T1000 (cell line): ENCODE measurements at regions not wholly inside any gene's neighbourhood (a gene's known extent, or its start where the extent isn't known, plus 50 kb on each side); places are given as distances from the start of the nearest gene placed in this dataset.
"Not testable (repeated sequence)": the region's sequence is repeated elsewhere in the genome, so short reads cannot be mapped to it uniquely, and the experiment has no call there.

Source experiments
- DNase-seq: peaks from one replicate; lab custom pipeline; 2025; ENCODE audit warnings: mixed read lengths; lab: John Stamatoyannopoulos, UW

- DNase-seq, result no peak
These were observed 766.9 kb upstream of the ADGRL4 start for GRCh38 chr1:79773385-79773784.

GRCh38 chr1:79762461-79762860, 755.9 kb upstream of the ADGRL4 start:
- DNase-seq, result no peak

GRCh38 chr1:79760531-79760930, 754.0 kb upstream of the ADGRL4 start:
- no peak for DNase-seq

GRCh38 chr1:79749607-79750006, 743.1 kb upstream of the ADGRL4 start:
- DNase-seq, result no peak

GRCh38 chr1:79745929-79746328, 739.4 kb upstream of the ADGRL4 start:
- no peak for DNase-seq

GRCh38 chr1:79744746-79745145, 738.2 kb upstream of the ADGRL4 start:
- DNase-seq, result no peak

- no peak for DNase-seq
These were observed 735.3 kb upstream of the ADGRL4 start for GRCh38 chr1:79741720-79742421.

- no peak for DNase-seq
These were observed 731.6 kb upstream of the ADGRL4 start for GRCh38 chr1:79738101-79738500.

- no peak for DNase-seq
These were observed 730.7 kb upstream of the ADGRL4 start for GRCh38 chr1:79737193-79737592.

- DNase-seq, result no peak
These were observed 726.4 kb upstream of the ADGRL4 start for GRCh38 chr1:79732950-79733349.

GRCh38 chr1:79726911-79727310, 720.4 kb upstream of the ADGRL4 start:
- no peak for DNase-seq

- no peak for DNase-seq
These were observed 719.8 kb upstream of the ADGRL4 start for GRCh38 chr1:79726321-79726720.

- DNase-seq, result no peak
These were observed 709.9 kb upstream of the ADGRL4 start for GRCh38 chr1:79716447-79716846.

- DNase-seq, result no peak
These were observed 708.1 kb upstream of the ADGRL4 start for GRCh38 chr1:79714664-79715063.

- DNase-seq, result no peak
These were observed 704.5 kb upstream of the ADGRL4 start for GRCh38 chr1:79711001-79711431.

GRCh38 chr1:79708646-79709265, 702.2 kb upstream of the ADGRL4 start:
- DNase-seq, result no peak

- DNase-seq, result no peak
These were observed 698.7 kb upstream of the ADGRL4 start for GRCh38 chr1:79705218-79705617.

- no peak for DNase-seq
These were observed 697.5 kb upstream of the ADGRL4 start for GRCh38 chr1:79704067-79704466.

GRCh38 chr1:79702336-79702999, 695.9 kb upstream of the ADGRL4 start:
- not testable (repeated sequence) for DNase-seq

GRCh38 chr1:79695138-79695537, 688.6 kb upstream of the ADGRL4 start:
- no peak for DNase-seq

- DNase-seq, result no peak
These were observed 687.7 kb upstream of the ADGRL4 start for GRCh38 chr1:79694241-79694640.

GRCh38 chr1:79693441-79694114, 687.0 kb upstream of the ADGRL4 start:
- no peak for DNase-seq

- DNase-seq, result no peak
These were observed 686.0 kb upstream of the ADGRL4 start for GRCh38 chr1:79692519-79692918.
